ENCODE measurements at regions not wholly inside any gene's neighbourhood (a gene's known extent, or its start where the extent isn't known, plus 50 kb on each side); places are given as distances from the start of the nearest gene placed in this dataset.

- no peak for TF ChIP-seq CTCF (optimal IDR thresholded peaks at IDR 0.05 in 1 of 3, IDR thresholded peaks at IDR 0.05 in 1 of 3, conservative IDR thresholded peaks at IDR 0.05 in 1 of 3; ENCODE audit: extremely low read depth in 1 of 3, insufficient read depth in 2 of 3, low read length in 3 of 3)
- TF ChIP-seq EZH2 (IDR thresholded peaks at IDR 0.05; ENCODE audit: low read length) = no peak
Observed at GRCh38 chr18:78393086-78393862, 586.3 kb upstream of the SALL3 start.

All from keratinocyte (primary cell).